Cardiac fibroblast (primary cell): ENCODE measurements at regions not wholly inside any gene's neighbourhood (a gene's known extent, or its start where the extent isn't known, plus 50 kb on each side); places are given as distances from the start of the nearest gene placed in this dataset.
A peak's percentile ranks its signal among the peaks of the same experiment; 100 is the strongest.

Experiments used
- DNase-seq, 2 donors: peaks; one replicate each; pipeline versions ENCODE4 v3.0.0 to v3.0.0-alpha.2; 2010; ENCODE audit warnings: low read depth in 2 of 2
- H3K4me3 ChIP-seq, 2 donors: replicated peaks in 1 of 2; 1 replicate in 1 of 2; 2 replicates in 1 of 2; pipeline ENCODE4 v1.5.1; 2011; ENCODE audit warnings: low read depth in 2 of 2, low read length in 2 of 2, mild to moderate bottlenecking in 2 of 2, moderate library complexity in 1 of 2
- TF ChIP-seq, protein P1 (sequence below): IDR thresholded peaks from one replicate; pipeline ENCODE4 v1.5.1; 2011; ENCODE audit warnings: low read depth, mild to moderate bottlenecking, low read length, inconsistent platforms

GRCh38 chr10:33579996-33580395 lies 245.5 kb upstream of the NRP1 start:
- no peak overlapping the region for H3K4me3 ChIP-seq
- DNase-seq = no peak
- TF ChIP-seq, protein P1, sequence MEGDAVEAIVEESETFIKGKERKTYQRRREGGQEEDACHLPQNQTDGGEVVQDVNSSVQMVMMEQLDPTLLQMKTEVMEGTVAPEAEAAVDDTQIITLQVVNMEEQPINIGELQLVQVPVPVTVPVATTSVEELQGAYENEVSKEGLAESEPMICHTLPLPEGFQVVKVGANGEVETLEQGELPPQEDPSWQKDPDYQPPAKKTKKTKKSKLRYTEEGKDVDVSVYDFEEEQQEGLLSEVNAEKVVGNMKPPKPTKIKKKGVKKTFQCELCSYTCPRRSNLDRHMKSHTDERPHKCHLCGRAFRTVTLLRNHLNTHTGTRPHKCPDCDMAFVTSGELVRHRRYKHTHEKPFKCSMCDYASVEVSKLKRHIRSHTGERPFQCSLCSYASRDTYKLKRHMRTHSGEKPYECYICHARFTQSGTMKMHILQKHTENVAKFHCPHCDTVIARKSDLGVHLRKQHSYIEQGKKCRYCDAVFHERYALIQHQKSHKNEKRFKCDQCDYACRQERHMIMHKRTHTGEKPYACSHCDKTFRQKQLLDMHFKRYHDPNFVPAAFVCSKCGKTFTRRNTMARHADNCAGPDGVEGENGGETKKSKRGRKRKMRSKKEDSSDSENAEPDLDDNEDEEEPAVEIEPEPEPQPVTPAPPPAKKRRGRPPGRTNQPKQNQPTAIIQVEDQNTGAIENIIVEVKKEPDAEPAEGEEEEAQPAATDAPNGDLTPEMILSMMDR = no peak

DNA sequence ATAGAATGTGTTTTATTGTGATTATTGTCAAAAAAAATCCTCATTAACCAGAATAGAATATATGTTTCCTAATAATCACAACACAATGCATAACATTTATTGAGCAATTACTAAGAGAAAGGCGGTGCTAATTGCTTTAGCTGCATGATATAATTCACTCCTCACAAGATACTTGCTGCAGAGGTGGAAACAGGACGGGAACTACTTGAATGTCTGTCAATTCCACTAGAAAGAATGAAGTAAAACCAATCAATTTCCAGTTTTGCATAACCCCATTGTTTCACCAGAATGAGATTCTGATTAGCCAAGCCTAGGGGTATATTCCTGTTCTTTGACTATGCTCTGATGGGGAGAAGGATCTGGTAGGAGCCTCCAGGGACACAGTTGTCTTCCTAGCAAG lies 239.1 kb upstream of the NRP1 start:
- TF ChIP-seq, protein P1 = no peak
- no peak for DNase-seq
- no peak overlapping the region for H3K4me3 ChIP-seq

GRCh38 chr10:33571616-33572015 lies 237.1 kb upstream of the NRP1 start:
- TF ChIP-seq, protein P1 = no peak
- DNase-seq = peak in 1 of 2 donors; percentile 52
- H3K4me3 ChIP-seq = no peak overlapping the region

DNA sequence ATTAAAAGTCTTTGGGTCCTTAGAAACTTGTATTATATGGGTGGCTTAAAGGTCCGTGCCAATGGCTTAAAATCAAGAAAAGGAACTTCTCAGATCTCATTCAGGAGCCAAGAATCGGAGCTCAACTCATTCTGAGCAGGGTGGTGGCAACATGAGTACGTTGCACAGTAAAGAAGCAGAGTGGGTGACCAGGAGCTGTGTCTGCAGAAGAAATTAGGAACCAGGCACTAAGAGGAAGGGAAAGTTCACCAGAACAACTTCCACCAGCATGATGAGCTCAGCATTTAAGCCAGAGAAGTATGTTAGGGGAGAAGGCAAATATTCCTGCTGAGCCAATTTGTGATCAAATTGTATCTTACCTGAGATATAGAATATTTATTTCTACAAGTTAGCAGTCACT lies 236.0 kb upstream of the NRP1 start:
- TF ChIP-seq, protein P1 = no peak
- no peak for DNase-seq
- no peak overlapping the region for H3K4me3 ChIP-seq

GRCh38 chr10:33569702-33570101 lies 235.2 kb upstream of the NRP1 start:
- TF ChIP-seq, protein P1 = no peak
- no peak overlapping the region for H3K4me3 ChIP-seq
- no peak for DNase-seq

DNA sequence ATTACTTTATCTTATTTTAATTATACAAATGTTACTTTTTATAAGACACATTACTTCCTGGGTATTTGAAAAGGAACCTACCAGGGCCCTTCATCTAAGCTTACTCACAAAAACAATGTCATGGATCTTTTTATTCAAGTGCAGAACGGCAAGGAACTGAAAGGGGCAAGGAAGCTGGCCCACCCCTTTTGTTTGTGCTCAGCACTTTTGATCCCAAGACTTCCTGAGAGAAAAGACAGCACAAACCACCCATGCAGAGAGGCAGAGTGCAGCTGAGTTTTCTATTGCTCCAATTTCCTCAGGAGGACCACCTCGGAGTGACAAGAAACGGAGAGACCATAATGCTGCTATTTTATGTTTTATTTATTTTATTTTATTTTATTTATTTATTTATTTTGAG lies 232.0 kb upstream of the NRP1 start:
- TF ChIP-seq, protein P1 = no peak
- DNase-seq = no peak

DNA sequence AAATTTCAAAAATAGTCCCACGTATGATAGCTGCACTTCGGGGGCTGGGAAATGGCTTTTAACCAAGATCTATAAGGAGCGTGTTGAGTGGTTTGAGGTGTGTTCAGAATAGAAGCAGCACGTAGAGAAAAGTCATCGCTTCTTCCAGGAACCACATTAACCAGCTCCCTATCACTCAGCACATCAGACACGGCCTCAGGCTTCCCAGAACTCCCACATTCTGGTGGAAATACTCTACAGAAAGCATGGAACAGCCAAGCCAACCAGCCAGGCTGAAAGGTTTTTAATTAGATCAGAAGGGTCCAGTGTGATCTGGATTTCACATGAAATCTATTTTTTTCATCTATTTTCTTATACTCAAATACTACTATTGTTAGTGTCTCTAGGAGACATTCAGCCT lies 231.5 kb upstream of the NRP1 start:
- no peak for DNase-seq
- H3K4me3 ChIP-seq = no peak overlapping the region
- TF ChIP-seq, protein P1 = no peak

More for the DNA sequence above, 232.0 kb upstream of the NRP1 start:
- no peak overlapping the region for H3K4me3 ChIP-seq
